NCI-H187 treated with DMSO at 0.1 percent for 48 hours (cell line): ENCODE measurements at regions not wholly inside any gene's neighbourhood (a gene's known extent, or its start where the extent isn't known, plus 50 kb on each side); places are given as distances from the start of the nearest gene placed in this dataset.
A peak's percentile ranks its signal among the peaks of the same experiment; 100 is the strongest.
"Not testable (repeated sequence)": the region's sequence is repeated elsewhere in the genome, so short reads cannot be mapped to it uniquely, and the experiment has no call there.

Source experiments
- DNase-seq: peaks from one replicate; lab custom pipeline; 2025; lab: John Stamatoyannopoulos, UW

- DNase-seq = no peak
Measured at GRCh38 chr12:108423486-108423885, 84.4 kb upstream of the CMKLR1 start.

GRCh38 chr12:108421082-108421481 is 82.0 kb upstream of the CMKLR1 start:
- DNase-seq = not testable (repeated sequence)

GRCh38 chr12:108420421-108420820 is 81.3 kb upstream of the CMKLR1 start:
- DNase-seq = not testable (repeated sequence)

- DNase-seq = no peak
Measured at GRCh38 chr12:108419949-108420348, 80.8 kb upstream of the CMKLR1 start.

DNA sequence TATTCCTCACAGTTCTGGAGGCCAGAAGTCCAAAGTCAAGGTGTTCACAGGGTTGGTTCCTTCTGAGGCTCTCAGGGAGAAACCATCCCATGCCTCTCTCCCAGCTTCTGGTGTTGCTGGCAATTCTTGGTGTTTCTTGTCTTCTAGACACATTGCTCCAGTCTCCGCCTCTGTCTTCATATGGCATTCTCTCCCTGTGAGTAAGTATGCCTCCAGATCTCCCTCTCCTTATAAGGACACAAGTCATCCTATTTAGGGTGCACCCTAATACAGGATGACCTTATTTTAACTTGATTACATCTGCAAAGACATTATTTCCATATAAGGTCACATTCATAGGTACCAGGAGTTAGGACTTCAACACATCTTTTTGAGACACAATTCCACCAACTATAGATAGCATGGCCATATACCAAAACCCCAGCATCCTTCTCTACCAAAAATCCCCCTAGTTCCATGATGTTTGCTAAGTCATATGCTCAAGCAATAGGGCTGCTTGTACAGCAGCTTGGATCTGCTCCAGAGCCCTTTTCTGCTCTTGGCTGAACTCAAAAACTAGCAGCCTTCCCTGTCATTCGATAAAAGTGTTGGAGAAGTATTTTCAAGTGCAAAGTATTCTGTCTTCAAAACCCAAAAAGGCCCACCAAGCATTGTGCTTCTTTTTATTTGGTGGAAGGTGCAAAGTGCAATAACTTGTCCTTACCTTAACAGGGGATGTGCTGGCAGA is 79.2 kb upstream of the CMKLR1 start:
- no peak for DNase-seq

- DNase-seq = no peak
Measured at GRCh38 chr12:108414021-108414420, 74.9 kb upstream of the CMKLR1 start.

DNA sequence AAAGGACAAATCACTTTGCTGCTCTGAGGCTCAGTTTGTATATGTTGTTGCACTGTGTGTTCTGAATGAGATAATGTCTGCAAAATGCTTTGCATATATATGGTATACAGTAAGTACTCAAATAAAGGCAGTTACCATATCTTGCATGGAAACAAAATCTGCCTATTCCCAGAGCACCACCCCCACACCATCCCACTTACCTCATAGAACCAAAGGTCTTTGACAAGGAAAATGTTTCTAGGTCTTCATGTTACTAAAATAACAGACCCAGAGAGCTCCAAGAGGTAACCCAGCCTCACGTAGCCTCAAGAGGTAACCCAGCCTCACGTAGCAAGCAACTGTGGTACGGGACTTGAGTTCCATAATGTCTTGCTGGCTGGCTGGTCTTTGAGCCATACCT is 71.6 kb upstream of the CMKLR1 start:
- DNase-seq = no peak

GRCh38 chr12:108409481-108409880 is 70.4 kb upstream of the CMKLR1 start:
- DNase-seq = no peak

DNA sequence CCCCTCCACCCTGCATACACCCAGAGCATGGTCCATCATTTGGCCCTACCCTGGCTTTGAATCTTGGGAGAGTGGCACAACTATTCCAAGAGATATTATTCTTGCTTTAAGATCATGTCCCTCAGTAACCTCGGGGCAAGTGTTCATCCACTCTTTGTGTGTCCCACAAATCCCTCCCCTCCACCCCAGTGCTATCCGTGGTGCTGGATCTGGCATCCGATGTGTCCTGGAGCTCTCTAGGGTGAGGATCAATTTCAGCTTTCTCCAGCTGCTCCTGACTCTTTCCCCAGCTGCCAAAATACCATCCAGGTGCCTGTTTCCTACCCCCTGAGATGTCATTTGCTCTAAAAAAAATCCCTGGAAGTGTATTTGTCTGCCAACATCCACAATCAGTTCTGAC is 64.8 kb upstream of the CMKLR1 start:
- DNase-seq = no peak

DNA sequence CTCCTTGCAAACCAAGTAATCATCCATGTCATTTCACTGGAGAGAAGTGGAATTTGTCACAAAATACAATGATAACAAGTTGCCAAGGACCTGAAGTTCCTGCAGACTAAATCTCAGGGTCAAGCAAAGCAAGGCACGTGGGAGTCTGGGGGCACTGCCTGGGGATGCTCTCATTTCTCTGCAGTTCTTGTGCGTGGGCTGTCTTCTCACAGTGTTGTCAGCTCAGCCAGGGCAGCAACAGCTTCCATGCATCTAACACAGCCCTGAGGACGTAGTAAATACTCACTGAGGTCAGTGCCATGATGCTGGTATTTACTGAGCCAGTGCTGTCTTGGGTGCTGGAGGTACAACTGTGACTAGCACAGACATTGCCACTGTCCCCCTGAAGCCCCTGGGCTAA is 62.9 kb upstream of the CMKLR1 start:
- no peak for DNase-seq

- DNase-seq = no peak
Measured at GRCh38 chr12:108400900-108401480, 61.9 kb upstream of the CMKLR1 start.

DNA sequence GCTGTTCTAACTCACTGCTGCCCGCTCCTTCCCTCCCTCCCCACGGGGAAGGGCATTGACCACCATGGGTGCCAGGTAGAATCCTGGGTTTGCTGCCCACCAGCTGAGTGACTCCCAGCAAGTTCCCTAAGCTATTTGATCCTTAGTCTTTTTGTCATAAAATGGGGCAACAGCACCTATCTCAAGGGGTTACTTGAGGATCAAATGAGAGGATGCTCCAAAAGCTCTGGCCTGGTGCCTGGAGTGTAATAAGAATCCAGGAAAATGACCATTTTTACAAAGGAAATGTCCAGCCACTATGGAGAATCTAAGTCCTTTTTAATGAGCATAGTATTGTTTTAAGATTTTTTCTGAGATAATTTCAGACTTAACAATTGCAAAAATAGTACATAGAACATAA is 61.4 kb upstream of the CMKLR1 start:
- DNase-seq = no peak

DNA sequence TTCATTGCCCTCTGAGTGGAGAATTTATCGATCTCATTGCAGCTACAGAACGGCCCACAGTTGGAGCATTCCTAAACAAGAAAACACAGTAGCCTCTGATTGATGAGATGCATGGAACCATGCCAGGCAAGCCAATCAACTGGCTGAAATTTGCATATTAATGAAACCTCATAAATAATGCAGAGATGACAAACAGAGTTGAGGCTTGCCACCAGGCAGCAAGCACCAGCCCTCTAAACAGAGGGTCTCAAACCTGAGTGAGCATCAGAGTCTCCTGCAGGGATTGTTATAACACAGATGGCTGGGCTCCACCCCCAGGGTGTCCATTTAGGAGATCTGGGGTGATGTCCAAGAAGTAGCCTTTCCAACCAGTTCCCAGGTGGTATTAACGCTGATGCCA is 60.9 kb upstream of the CMKLR1 start:
- no peak for DNase-seq

DNA sequence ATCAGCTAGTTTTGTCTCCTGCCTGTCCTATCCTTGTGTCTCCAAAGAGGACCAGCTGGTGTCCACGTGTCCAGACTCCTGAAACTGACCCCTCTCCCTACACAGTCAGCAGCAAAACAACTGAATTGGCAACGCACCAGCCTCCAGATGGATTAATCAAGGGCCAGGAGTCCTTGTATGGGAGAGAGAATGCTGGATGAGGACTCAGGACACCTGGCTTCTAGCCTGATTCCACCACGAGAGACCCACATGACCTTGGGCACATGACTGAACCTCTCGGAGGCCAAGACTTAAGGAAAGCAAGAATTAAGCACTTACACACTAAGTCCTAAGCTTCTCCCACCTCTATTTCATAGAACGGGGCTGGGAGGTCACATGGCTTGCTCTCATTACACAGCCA is 60.4 kb upstream of the CMKLR1 start:
- no peak for DNase-seq

DNA sequence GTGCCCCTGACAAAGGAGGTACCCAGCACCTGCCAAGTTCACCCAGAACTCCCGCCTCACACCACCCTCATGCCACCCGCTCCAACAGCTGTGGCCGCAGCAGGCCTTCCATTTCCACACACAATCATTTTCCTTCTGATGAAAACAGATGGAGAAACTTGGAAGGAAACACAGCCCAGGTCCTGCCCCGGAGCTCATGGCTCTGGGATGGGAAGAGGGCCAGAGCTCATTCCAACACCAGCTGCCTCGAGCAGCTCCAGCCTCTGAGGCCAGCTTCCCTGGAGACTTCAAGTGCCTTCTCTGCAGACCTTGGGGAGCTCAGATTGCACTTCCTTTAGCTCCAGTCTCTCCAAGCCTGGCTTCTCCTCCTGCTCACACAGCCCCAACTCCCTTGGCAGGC is 55.1 kb upstream of the CMKLR1 start:
- peak; percentile 29 for DNase-seq

DNA sequence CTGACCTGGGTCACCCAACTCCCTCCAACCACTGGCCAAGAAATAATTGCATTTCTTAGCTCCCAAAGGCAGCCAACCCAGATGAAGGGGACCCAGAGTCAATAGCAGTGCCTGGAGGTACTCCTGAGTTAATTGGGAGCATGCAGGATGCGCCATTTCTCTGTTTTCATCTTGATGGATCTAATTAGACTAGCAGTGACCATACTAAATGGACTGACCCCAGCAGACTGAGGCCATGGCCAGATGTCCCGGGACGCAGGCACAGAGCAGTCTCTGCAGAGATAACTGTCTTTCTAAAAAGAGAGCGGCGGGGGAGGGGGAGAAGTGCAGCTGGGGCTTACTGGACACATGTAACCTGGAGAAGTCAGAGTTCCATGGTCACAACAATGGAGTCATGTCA is 53.2 kb upstream of the CMKLR1 start:
- DNase-seq = no peak

DNA sequence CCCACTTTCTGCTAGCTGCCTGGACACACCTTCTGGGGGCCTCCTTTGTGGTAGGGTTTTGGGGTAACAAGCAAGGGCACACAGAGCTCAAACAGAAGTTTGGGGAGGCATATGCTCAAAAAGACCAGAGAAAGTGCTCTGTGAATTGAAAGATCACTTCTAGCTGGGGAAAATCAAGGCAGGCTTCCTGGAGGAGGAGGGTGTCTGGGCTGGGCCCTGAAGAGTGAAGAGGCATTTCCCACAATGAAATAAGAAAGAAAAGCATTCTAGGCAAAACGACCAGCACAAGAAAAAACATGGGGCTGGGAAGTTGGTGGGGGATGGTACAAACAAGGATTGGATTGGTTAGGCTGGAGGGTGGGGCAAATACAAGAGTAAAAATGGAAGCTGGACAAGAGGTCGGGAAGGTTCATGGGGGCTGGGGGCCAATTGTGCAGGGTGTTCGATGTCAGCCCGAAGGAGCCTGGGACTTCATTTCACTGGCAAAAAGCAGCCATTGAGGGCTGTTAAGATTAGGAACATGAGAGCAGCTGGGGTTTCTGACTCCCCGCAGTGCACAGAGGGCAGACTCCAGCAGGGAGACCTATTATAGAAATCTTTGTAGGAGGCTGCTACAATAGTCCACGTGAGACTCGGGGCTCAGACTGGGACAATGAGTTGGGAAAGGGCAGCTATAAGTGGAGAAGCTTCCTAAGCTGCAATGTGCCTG is 51.5 kb upstream of the CMKLR1 start:
- no peak for DNase-seq

GRCh38 chr12:108389544-108389943 is 50.4 kb upstream of the CMKLR1 start:
- DNase-seq = no peak
